ENCODE measurements at regions not wholly inside any gene's neighbourhood (a gene's known extent, or its start where the extent isn't known, plus 50 kb on each side); places are given as distances from the start of the nearest gene placed in this dataset.

DNA sequence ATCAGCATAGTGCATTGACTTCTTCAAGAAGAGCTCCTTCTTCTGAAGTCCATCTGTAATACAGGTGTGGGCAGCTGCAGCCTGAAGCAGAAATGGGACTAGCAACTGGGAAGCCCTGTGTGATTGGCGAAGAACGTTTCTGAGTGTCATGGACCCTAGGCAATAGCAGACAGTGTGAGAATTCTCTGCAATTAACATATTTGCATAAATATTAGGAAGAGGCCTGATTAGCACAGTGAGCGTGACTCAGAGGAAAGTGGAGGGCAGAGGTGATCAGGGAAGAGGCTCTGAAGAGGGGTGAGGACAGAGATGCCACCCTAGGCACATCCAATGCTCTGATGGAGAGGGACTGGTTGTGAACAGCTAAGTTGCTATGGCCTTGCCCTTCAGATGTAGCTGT lies 171.2 kb upstream of the ZBED5 start:
- H3K4me3 ChIP-seq (ENCODE audit: low read depth, low read length, poor library complexity, severe bottlenecking), result no peak overlapping the region
- no peaks in the 10 kb centered on the region for H3K4me1 ChIP-seq (ENCODE audit: insufficient read depth, low read length, poor library complexity, severe bottlenecking)
- H3K9me3 ChIP-seq (ENCODE audit: low read depth, low read length, poor library complexity, severe bottlenecking), result no peaks in the 10 kb centered on the region
- H3K27me3 ChIP-seq (replicated peaks; ENCODE audit: insufficient read depth, low read depth, low read length, poor library complexity), result no peaks in the 10 kb centered on the region
- no peaks in the 10 kb centered on the region for H3K36me3 ChIP-seq (ENCODE audit: insufficient read depth, low read length, poor library complexity, severe bottlenecking)
- ChIA-PET CTCF (interaction anchor here (1.8 to 2.2 kb wide), 2 partner anchors 95 to 236 kb away, joined by 7 to 12 read pairs; no protein-coding TSS in a partner anchor), POLR2A (ENCODE audit: low non-redundant PET) (interaction anchor here (0.6 kb wide), 1 partner anchor 60 kb away, joined by 3 read pairs; no protein-coding TSS in a partner anchor)
- H3K27ac ChIP-seq (ENCODE audit: low read depth, low read length, poor library complexity, severe bottlenecking), result no peak overlapping the region
- intact Hi-C loops (cut with micrococcal nuclease; ENCODE audit: unreplicated experiment), result loop anchor here (2.0 kb wide), 1 partner anchor 758 kb away; no protein-coding TSS in a partner anchor
- DNase-seq (ENCODE audit: low spot score), result no peak
- no TSS peak for BruUV-seq (replicated peaks)
- no peak for TF ChIP-seq CTCF (conservative IDR thresholded peaks at IDR 0.05; ENCODE audit: low read depth, low read length)
- no peak for TF ChIP-seq EZH2 (IDR thresholded peaks at IDR 0.05; ENCODE audit: borderline replicate concordance, low read depth, low read length, poor library complexity, severe bottlenecking)

DNA sequence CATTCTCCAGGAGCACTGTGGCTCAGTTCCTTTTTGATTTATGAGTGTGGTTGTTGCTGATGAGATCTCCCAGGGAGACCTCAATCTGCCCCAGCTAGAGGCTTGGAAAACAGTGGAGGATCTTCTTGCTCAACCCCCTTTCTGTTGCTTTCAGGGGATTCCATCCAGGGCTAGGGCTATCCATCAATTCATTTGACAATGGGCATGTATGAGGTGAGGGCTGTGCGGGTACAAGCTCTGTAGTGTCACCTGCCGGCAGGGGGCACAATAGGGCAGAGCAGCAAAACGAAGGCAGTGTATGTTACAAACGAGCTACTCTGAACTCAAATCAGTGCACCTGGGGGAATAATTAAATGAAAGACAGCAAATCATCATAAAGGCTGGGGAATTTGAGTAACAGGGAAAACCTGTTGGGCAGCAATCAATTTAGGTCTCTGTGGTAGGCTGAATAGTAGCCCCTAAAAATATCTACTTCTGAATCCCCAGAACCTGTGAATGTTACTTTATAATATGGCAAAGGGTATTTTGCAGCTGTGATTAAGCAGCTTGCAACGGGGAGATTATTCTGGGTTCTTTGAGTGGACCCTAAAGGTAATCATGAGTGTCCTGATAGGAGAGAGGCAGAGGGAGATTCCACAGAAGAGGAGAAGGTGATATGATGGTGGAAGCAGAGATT lies 170.3 kb upstream of the ZBED5 start:
- Histone ChIP-seq H3K4me3 (ENCODE audit: low read depth, low read length, poor library complexity, severe bottlenecking) (no peak overlapping the region), H3K27ac (ENCODE audit: low read depth, low read length, poor library complexity, severe bottlenecking) (no peak overlapping the region), H3K4me1 (ENCODE audit: insufficient read depth, low read length, poor library complexity, severe bottlenecking) (no peaks in the 10 kb centered on the region), H3K27me3 (replicated peaks; ENCODE audit: insufficient read depth, low read depth, low read length, poor library complexity) (no peaks in the 10 kb centered on the region), H3K36me3 (ENCODE audit: insufficient read depth, low read length, poor library complexity, severe bottlenecking) (no peaks in the 10 kb centered on the region), H3K9me3 (ENCODE audit: low read depth, low read length, poor library complexity, severe bottlenecking) (no peaks in the 10 kb centered on the region)
- peak; percentile 85 for TF ChIP-seq CTCF (conservative IDR thresholded peaks at IDR 0.05; ENCODE audit: low read depth, low read length)
- no peak for TF ChIP-seq EZH2 (IDR thresholded peaks at IDR 0.05; ENCODE audit: borderline replicate concordance, low read depth, low read length, poor library complexity, severe bottlenecking)
- POLR2A ChIA-PET (ENCODE audit: low non-redundant PET), result interaction anchor here (0.6 kb wide), 1 partner anchor 607 kb away, joined by 7 read pairs; no protein-coding TSS in a partner anchor
- DNase-seq (ENCODE audit: low spot score), result peak; percentile 66
- no TSS peak for BruUV-seq (replicated peaks)
- CTCF ChIA-PET, result interaction anchor here (0.6 to 2.2 kb wide), 10 partner anchors 94 to 760 kb away, joined by 3 to 26 read pairs (median 4); no protein-coding TSS in a partner anchor
- intact Hi-C loops (cut with micrococcal nuclease; ENCODE audit: unreplicated experiment), result loop anchor here (2.0 kb wide), 1 partner anchor 759 kb away; no protein-coding TSS in a partner anchor

DNA sequence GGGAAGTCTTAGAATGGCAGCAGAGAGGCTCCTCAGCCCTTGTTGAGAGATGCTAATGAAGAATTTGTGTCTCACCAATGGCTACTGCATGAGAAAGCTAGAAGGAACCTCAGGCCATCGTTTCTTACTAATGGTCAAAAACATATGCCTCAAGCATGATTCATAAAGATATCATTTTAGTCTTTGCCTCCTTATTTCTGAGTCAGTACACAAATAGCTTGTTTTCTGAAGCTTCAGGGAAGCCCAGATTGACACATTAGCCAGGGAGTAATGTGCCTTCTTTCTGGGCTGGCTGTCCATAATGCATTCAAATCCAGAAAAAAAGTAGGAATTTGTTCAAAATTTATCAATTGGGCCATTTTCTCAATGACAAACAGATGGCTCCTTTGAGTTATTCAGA lies 169.4 kb upstream of the ZBED5 start:
- BruUV-seq (replicated peaks), result no TSS peak
- Histone ChIP-seq H3K4me1 (ENCODE audit: insufficient read depth, low read length, poor library complexity, severe bottlenecking) (no peaks in the 10 kb centered on the region), H3K4me3 (ENCODE audit: low read depth, low read length, poor library complexity, severe bottlenecking) (no peak overlapping the region), H3K27me3 (replicated peaks; ENCODE audit: insufficient read depth, low read depth, low read length, poor library complexity) (no peaks in the 10 kb centered on the region), H3K9me3 (ENCODE audit: low read depth, low read length, poor library complexity, severe bottlenecking) (no peaks in the 10 kb centered on the region), H3K36me3 (ENCODE audit: insufficient read depth, low read length, poor library complexity, severe bottlenecking) (no peaks in the 10 kb centered on the region), H3K27ac (ENCODE audit: low read depth, low read length, poor library complexity, severe bottlenecking) (no peak overlapping the region)
- intact Hi-C loops (cut with micrococcal nuclease; ENCODE audit: unreplicated experiment), result no loop called here
- no peak for DNase-seq (ENCODE audit: low spot score)
- CTCF ChIA-PET, result interaction anchor here (1.9 to 2.2 kb wide), 2 partner anchors 93 to 761 kb away, joined by 12 to 26 read pairs; no protein-coding TSS in a partner anchor
- POLR2A ChIA-PET (ENCODE audit: low non-redundant PET), result no interaction called here
- TF ChIP-seq CTCF (conservative IDR thresholded peaks at IDR 0.05; ENCODE audit: low read depth, low read length) (no peak), EZH2 (IDR thresholded peaks at IDR 0.05; ENCODE audit: borderline replicate concordance, low read depth, low read length, poor library complexity, severe bottlenecking) (no peak)

Data from A673 (cell line).